ENCODE measurements at regions not wholly inside any gene's neighbourhood (a gene's known extent, or its start where the extent isn't known, plus 50 kb on each side); places are given as distances from the start of the nearest gene placed in this dataset.

DNA sequence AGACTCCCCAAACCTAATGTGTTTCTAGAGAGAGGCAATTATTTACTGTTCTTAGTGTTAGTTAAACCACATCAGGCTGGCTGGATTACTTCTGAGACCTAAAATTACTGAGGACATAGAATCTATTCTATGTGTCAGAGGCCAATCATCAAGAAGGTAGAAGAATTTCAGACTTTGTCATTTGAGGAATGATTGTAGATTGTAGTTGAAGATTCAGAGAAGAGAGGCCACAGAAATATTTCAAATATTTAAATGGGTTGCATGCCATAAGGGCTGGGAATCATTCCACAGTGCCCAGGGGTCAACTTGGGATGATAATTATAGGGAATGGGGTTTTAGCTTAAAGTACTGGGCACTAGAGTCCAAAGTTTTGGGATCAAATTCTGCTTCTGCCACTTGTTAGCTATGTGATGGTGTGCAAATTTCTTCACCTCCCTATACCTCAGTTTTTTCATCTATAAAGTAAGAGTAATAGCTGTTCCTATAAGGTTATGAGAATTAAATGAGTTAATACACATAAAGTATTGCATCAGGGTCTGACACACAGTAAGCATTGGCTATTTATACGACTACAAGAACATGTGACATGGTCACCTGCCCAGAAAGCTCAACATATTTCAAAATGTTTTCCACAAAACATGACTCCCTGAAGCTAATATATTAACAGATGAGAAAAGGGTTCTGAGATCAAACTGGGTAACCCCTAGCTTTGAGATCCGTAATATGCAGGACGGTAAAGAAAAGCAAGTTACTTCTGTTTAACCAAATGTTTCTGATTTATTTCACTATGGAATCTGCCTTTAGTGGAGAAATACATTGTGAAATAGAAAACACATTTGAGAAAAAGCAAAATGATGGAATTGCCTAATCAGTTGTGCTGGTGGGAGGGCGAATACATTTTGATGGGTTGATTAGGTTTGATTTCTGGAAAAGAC is 69.7 kb upstream of the SPAG17 start:
- in situ Hi-C loops (cut with HindIII; ENCODE audit: low sequenced_read_pairs): no loop called here

DNA sequence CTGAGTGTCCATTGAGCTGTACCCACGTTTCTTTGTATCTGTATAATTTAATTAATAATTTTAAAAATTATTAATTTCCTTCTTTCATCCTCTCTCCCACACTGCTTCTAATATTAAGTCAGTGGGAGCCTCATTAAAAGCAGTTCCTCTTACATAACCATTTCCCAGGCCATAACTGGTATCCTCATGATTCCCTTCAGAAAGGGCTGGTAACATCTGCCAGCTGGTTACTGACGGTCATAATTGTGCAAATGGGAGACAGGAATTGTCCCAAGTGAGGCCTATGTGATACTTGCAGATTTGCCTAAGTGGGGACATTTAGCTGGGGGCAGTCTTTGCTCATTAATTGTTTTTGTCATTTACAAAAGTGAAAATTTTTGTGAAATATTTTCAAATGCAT is 69.0 kb upstream of the SPAG17 start:
- in situ Hi-C loops (cut with HindIII; ENCODE audit: low sequenced_read_pairs): no loop called here

DNA sequence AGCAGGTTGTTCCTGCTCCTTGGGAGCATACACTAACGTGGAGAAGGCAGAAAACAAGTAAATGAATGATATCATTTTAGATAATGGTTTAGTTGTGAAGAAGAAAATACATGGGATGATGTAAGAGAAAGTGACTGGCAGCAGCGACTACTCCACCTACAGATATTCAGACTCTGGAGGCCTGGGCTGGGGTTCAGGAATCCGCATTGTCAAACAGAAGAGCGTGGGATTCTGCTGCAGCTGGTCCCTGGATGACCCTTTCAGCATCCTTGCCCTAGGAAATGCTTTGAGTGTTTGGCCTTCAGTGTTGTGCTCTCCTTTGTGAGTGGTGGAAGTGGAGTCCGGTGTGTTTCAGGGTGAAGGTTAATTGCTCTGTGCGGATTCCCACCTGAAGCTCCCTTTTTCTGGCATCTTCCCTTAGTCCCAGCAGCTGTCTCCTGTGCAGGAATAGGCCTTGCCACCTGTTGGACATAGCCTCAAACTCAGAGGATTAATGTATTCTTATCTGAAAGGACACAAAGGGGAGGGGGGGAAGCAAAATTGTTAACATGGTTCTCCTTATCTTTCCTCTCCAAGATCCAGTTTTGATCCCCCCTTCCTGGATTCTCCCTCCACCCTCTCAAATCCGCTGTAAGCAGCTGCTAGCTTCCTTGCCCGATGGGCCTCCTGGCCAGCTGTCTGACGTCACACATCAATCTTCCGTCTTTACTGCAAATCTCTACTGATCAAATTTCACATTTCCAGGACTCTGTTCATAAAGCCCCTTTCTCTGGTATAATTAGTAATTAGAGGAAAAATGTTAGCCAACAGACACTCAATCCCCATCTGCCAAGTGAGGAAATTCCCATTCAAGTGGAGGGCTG is 68.3 kb upstream of the SPAG17 start:
- in situ Hi-C loops (cut with HindIII; ENCODE audit: low sequenced_read_pairs): no loop called here

DNA sequence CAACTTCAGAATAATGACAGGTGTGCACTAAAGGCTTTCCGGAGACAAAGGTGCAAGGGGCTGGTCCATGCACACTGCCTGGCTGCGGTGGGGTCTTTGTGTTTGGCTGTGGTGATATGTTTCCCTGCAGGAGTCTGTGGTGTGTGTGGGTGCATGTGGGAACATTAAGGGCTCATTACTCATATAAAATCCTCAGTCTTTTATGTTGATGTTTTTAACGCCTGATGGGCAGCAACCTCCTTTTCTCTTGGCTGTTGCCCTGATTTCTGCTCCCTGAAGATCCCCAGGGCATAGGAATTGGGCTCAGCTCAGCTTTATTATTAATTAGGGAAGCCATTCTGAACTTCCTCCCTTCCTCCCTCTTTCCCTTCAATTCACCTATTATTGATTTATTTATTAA is 67.6 kb upstream of the SPAG17 start:
- in situ Hi-C loops (cut with HindIII; ENCODE audit: low sequenced_read_pairs): no loop called here

DNA sequence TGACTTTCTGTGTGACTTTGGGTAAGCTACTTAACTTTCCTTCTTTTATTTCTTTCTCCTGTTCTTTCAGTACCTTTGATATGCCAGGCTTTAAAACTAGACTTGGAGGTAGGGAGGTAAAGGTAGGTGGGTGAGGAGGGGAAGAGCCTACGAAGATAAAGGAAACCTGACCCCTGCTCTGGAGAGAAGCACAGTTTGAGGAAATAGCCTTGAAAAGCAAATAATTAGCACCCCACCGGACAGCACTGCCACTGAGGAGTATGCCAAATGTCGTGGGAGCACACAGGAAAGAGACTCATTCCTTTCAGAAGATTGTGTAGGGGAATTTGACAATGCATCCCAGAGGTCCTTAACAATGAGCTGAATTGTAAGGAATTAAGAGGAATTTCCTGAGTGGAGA is 65.2 kb upstream of the SPAG17 start:
- in situ Hi-C loops (cut with HindIII; ENCODE audit: low sequenced_read_pairs): no loop called here

DNA sequence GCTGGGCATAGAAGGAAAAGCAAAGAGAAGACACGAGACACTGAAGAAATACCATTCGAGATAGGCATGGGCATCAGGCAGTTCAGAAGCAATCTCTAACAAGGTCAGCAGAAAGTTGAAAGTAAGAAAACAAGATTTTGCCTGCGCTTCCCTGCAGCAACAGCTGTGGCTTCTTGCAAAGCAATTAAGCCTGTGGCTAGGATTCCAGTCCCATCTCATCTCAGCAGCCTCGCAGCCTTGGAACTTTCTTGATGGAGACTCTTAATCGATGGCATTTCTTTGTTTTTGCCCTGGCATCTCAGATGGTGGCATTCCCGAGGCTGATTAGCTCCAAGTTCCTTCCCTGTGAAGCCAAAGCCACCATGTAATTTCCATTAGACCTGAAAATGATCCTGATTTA is 64.6 kb upstream of the SPAG17 start:
- in situ Hi-C loops (cut with HindIII; ENCODE audit: low sequenced_read_pairs): no loop called here

DNA sequence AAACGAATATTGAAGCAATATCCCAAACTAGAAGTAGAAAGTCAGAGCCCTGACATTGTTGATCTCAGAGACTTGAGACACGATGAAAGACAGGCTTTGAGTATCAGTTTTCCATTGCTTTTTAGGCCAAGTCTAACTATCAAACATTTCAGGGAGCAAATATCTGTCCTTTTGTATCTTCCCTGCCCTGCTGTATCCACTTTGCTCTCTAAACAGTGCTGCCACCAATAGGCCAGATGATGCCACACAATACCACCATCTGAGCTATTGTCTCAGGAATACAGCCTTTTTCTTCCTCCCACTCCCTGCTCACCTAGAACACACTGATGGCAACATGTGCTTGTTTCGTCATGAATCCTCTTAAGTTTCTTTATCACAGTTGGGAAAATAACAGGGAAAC is 62.6 kb upstream of the SPAG17 start:
- in situ Hi-C loops (cut with HindIII; ENCODE audit: low sequenced_read_pairs): no loop called here

DNA sequence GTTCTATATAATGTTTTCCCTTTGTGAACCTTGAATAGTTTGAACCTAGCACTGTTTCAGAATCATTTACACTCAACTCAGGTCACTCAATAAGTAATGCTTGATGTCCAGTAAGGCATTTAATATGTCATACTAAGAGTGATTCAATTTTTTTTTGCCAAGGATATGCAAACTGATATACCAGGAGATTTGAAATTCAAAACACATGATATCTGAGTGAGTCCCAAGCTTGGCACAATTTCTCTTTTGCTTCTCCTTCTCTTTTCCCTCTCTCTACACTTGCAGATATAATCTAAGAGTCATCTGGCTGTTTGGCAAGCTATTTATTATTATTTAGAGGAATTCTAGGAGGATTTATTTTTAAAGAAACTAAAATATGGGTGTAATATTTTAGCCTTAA is 61.6 kb upstream of the SPAG17 start:
- in situ Hi-C loops (cut with HindIII; ENCODE audit: low sequenced_read_pairs): no loop called here

DNA sequence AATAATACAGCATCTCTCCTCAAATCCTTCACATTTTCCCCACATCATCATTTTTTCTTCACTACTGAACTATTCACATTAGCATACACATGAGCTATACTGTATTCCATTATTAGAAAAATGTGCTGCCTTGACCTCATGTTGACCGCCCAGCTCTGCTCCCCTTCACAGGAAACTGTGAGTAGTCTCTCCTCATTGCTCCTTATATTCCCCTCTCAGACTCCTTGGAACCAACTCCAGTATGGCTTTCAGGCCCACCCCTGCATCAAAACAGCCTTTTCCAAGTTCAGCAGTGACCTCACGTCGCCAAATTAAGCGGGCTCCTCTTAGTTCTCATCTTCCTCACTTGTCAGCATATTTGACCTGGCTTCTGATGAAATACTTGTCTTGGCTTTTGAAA is 59.2 kb upstream of the SPAG17 start:
- in situ Hi-C loops (cut with HindIII; ENCODE audit: low sequenced_read_pairs): no loop called here

DNA sequence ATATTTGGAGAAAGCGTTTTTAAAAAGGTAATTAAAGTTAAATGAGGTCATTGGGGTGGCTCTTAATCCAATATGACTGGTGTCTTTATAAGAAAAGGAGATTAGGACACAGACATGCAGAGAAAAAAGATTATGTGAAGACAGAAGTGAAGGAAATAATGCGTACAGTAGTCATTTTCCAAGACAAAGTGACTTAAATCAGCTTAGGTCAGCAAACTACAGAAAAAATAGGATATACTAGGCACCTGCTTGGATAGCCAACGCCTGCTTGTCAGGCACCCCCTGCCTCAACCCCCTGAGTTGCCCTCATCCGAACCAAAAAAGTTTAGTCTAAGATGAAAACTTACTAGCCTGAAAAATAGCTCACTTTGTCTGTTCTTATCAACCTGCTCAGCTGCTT is 58.2 kb upstream of the SPAG17 start:
- in situ Hi-C loops (cut with HindIII; ENCODE audit: low sequenced_read_pairs): no loop called here
